HEK293 (cell line): ENCODE measurements at regions not wholly inside any gene's neighbourhood (a gene's known extent, or its start where the extent isn't known, plus 50 kb on each side); places are given as distances from the start of the nearest gene placed in this dataset.

Source experiments
- CTCF ChIA-PET: fragments of 350-600 bp; formaldehyde crosslinking; extraction: SDS; loops from one replicate; lab custom pipeline; 2021; ENCODE audit warnings: antibody characterized with exemption; lab: Yijun Ruan, JAX
- POLR2A ChIA-PET: fragments of 300-600 bp; formaldehyde crosslinking; extraction: SDS; loops from one replicate; lab custom pipeline; 2020; ENCODE audit warnings: antibody characterized with exemption, inconsistent platforms; lab: Yijun Ruan, JAX
- H3K27ac ChIP-seq: fragments of 200-500 bp; sonication (Bioruptor generic); 2 replicates; pipeline ENCODE4 v1.5.1; 2014; ENCODE audit warnings: low read depth, low read length, control low read depth, inconsistent platforms; ENCODE audit errors: extremely low read depth
- H3K36me3 ChIP-seq, 2 experiments: fragments of 200-500 bp in 1 of 2; sonication (Bioruptor generic) in 1 of 2; 1 replicate in 1 of 2; 2 replicates in 1 of 2; pipeline ENCODE4 v1.5.1; 2014 to 2017; ENCODE audit warnings: inconsistent platforms in 2 of 2, low read length in 2 of 2; ENCODE audit not compliant: control insufficient read depth in 2 of 2, insufficient read depth in 1 of 2
- H3K4me1 ChIP-seq: fragments of 200-500 bp; sonication (Bioruptor generic); 2 replicates; pipeline ENCODE4 v1.5.1; 2014; ENCODE audit warnings: mild to moderate bottlenecking, low read length, inconsistent platforms; ENCODE audit not compliant: control insufficient read depth, insufficient read depth
- H3K4me3 ChIP-seq: 2 replicates; pipeline ENCODE4 v1.5.1; 2011; ENCODE audit warnings: low read depth, mild to moderate bottlenecking, control low read depth, low read length, moderate library complexity
- H3K9me3 ChIP-seq: fragments of 200-500 bp; sonication (Bioruptor generic); 2 replicates; pipeline ENCODE4 v1.5.1; 2014; ENCODE audit warnings: low read depth, low read length, inconsistent platforms; ENCODE audit not compliant: control insufficient read depth, insufficient read depth
- AEBP2 ChIP-seq: fragments of 450-650 bp; formaldehyde crosslinking; IDR thresholded peaks from 2 replicates; pipeline ENCODE4 v1.5.1; 2016; ENCODE audit warnings: missing biosample characterization, missing genetic modification characterization, borderline replicate concordance
- GLIS1 ChIP-seq: fragments of 450-650 bp; formaldehyde crosslinking; IDR thresholded peaks from 2 replicates; pipeline ENCODE4 v1.5.1; 2016; ENCODE audit warnings: missing biosample characterization, missing genetic modification characterization
- GLIS2 ChIP-seq: fragments of 450-650 bp; formaldehyde crosslinking; IDR thresholded peaks from 2 replicates; pipeline ENCODE4 v1.5.1; 2016; ENCODE audit warnings: missing biosample characterization, missing genetic modification characterization
- HOXD13 ChIP-seq: sonication (generic); formaldehyde crosslinking; IDR thresholded peaks from 2 replicates; pipeline ENCODE4 v1.8.0; 2022; ENCODE audit warnings: missing genetic modification reagents, borderline replicate concordance
- KLF10 ChIP-seq: fragments of 450-650 bp; IDR thresholded peaks from 2 replicates; pipeline ENCODE4 v1.5.1; 2018; ENCODE audit warnings: missing biosample characterization, mild to moderate bottlenecking, missing genetic modification characterization
- KLF16 ChIP-seq: fragments of 450-650 bp; formaldehyde crosslinking; IDR thresholded peaks from 2 replicates; pipeline ENCODE4 v1.5.1; 2017; ENCODE audit warnings: missing biosample characterization, missing genetic modification characterization
- PRDM2 ChIP-seq: fragments of 450-650 bp; formaldehyde crosslinking; IDR thresholded peaks from 2 replicates; pipeline ENCODE4 v1.5.1; 2016; ENCODE audit warnings: missing biosample characterization, missing genetic modification characterization, borderline replicate concordance
- SETDB1 ChIP-seq: IDR thresholded peaks from one replicate; pipeline ENCODE4 v1.6.1; 2017; ENCODE audit warnings: mild to moderate bottlenecking, low read length, moderate library complexity, mixed read lengths; ENCODE audit not compliant: insufficient read length
- TCF7L2 ChIP-seq: IDR thresholded peaks from 2 replicates; pipeline ENCODE4 v1.6.1; 2011; ENCODE audit warnings: low read depth, mild to moderate bottlenecking, inconsistent platforms, low read length, moderate library complexity, borderline replicate concordance
- ZNF138 ChIP-seq: fragments of 450-650 bp; formaldehyde crosslinking; IDR thresholded peaks from 2 replicates; pipeline ENCODE4 v1.5.1; 2016; ENCODE audit warnings: missing biosample characterization, missing genetic modification characterization, borderline replicate concordance
- ZNF211 ChIP-seq: fragments of 450-650 bp; formaldehyde crosslinking; IDR thresholded peaks from 2 replicates; pipeline ENCODE4 v1.5.1; 2016; ENCODE audit warnings: low read depth, missing biosample characterization, missing genetic modification characterization
- ZNF274 ChIP-seq, 2 experiments: fragments of 200-500 bp in 1 of 2; fragments of 450-650 bp in 1 of 2; sonication (Bioruptor generic) in 1 of 2; formaldehyde crosslinking in 1 of 2; IDR thresholded peaks; 2 replicates each; pipeline versions ENCODE4 v1.5.1 to v1.6.1; 2014 to 2016; ENCODE audit warnings: borderline replicate concordance in 1 of 2, inconsistent platforms in 1 of 2, low read length in 1 of 2, missing biosample characterization in 1 of 2, missing genetic modification characterization in 1 of 2
- ZNF518A ChIP-seq: fragments of 450-650 bp; formaldehyde crosslinking; conservative IDR thresholded peaks from 2 replicates; pipeline ENCODE4 v1.5.1; 2016; ENCODE audit warnings: low read depth, missing biosample characterization, missing genetic modification characterization
- ZNF530 ChIP-seq: fragments of 450-650 bp; formaldehyde crosslinking; IDR thresholded peaks from 2 replicates; pipeline ENCODE4 v1.5.1; 2016; ENCODE audit warnings: low read depth, missing biosample characterization, missing genetic modification characterization
- ZSCAN4 ChIP-seq: fragments of 450-650 bp; formaldehyde crosslinking; IDR thresholded peaks from 2 replicates; pipeline ENCODE4 v1.5.1; 2017; ENCODE audit warnings: missing biosample characterization, missing genetic modification characterization

- TF ChIP-seq ZNF138 (tag by site-specific recombination) (no peak), HOXD13 (CRISPR knock-in tag) (no peak), GLIS2 (tag by site-specific recombination) (no peak), AEBP2 (tag by site-specific recombination) (no peak), ZNF530 (no peak), PRDM2 (tag by site-specific recombination) (no peak), SETDB1 (no peak)
These were observed 411.9 kb upstream of the CCDC54 start (continued) for GRCh38 chr3:106965307-106965706.

GRCh38 chr3:106969596-106969995 lies 407.6 kb upstream of the CCDC54 start:
- H3K9me3 ChIP-seq, result no peaks in the 10 kb centered on the region
- no peaks in the 10 kb centered on the region for H3K4me1 ChIP-seq
- no peak overlapping the region for H3K27ac ChIP-seq
- no peaks in the 10 kb centered on the region for H3K36me3 ChIP-seq
- TF ChIP-seq TCF7L2, result peak; percentile 44; the same call in 1 of the 2 replicates
- no peak for TF ChIP-seq ZSCAN4 (tag by site-specific recombination)
- H3K4me3 ChIP-seq, result no peak overlapping the region
- ChIA-PET POLR2A (no interaction called here), CTCF (no interaction called here)

- ChIA-PET CTCF (interaction anchor here (0.6 kb wide), 1 partner anchor 89 kb away, joined by 3 read pairs; no protein-coding TSS in a partner anchor), POLR2A (no interaction called here)
- Histone ChIP-seq H3K4me3 (no peak overlapping the region), H3K9me3 (no peaks in the 10 kb centered on the region), H3K36me3 (no peaks in the 10 kb centered on the region), H3K4me1 (no peaks in the 10 kb centered on the region), H3K27ac (no peak overlapping the region)
- TF ChIP-seq KLF10 (tag by site-specific recombination) (no peak), KLF16 (tag by site-specific recombination) (no peak), GLIS1 (no peak), ZNF211 (tag by site-specific recombination) (no peak), ZNF274 (IDR thresholded peaks at IDR 0.05; ENCODE audit: low read length) (no peak), ZNF274 (tag by site-specific recombination; IDR thresholded peaks at IDR 0.05; ENCODE audit: borderline replicate concordance) (no peak), ZNF518A (tag by site-specific recombination) (no peak)
These were observed 395.8 kb upstream of the CCDC54 start for GRCh38 chr3:106981392-106981791.
